Activated CD4-positive, alpha-beta memory T cell treated with anti-CD3 and anti-CD28 coated beads for 36 hours (primary cell): ENCODE measurements at regions not wholly inside any gene's neighbourhood (a gene's known extent, or its start where the extent isn't known, plus 50 kb on each side); places are given as distances from the start of the nearest gene placed in this dataset.

ENCODE experiments used
- CTCF ChIA-PET: fragments of 350-600 bp; sonication (Branson Sonifier 250); formaldehyde crosslinking; loops from one replicate; lab custom pipeline; 2021; ENCODE audit warnings: antibody characterized with exemption, inconsistent platforms; lab: Charles Lee
- POLR2A ChIA-PET: fragments of 350-600 bp; sonication (Branson Sonifier 250); formaldehyde crosslinking; loops from one replicate; lab custom pipeline; 2021; ENCODE audit warnings: antibody characterized with exemption; lab: Charles Lee
- DNase-seq: peaks from one replicate; pipeline ENCODE4 v3.0.0-alpha.2; 2020
- H3K27ac Mint-ChIP-seq: one replicate; pipeline ENCODE4 v1.8.0; 2021; ENCODE audit warnings: mixed read lengths
- H3K27me3 Mint-ChIP-seq: one replicate; pipeline ENCODE4 v1.8.0; 2021; ENCODE audit warnings: mixed read lengths
- H3K36me3 Mint-ChIP-seq: one replicate; pipeline ENCODE4 v1.8.0; 2021; ENCODE audit warnings: mixed read lengths
- H3K4me1 Mint-ChIP-seq: one replicate; pipeline ENCODE4 v1.8.0; 2021; ENCODE audit warnings: low read depth, mixed read lengths
- H3K4me3 Mint-ChIP-seq: one replicate; pipeline ENCODE4 v1.8.0; 2021; ENCODE audit warnings: mild to moderate bottlenecking, mixed read lengths
- H3K9me3 Mint-ChIP-seq: one replicate; pipeline ENCODE4 v1.8.0; 2021; ENCODE audit warnings: mixed read lengths
- intact Hi-C: fragments of 100-400 bp; cut with micrococcal nuclease; formaldehyde crosslinking; loops from one replicate; pipeline ENCODE4 v1.15.1; 2023

- Mint-ChIP-seq H3K4me1 (peaks cover 22% of the 10 kb centered on the region), H3K27ac (no peak overlapping the region), H3K4me3 (no peak overlapping the region), H3K9me3 (no peaks in the 10 kb centered on the region), H3K36me3 (no peaks in the 10 kb centered on the region), H3K27me3 (peaks cover 4% of the 10 kb centered on the region)
- POLR2A ChIA-PET = no interaction called here
- DNase-seq = no peak
- intact Hi-C loops = no loop called here
- CTCF ChIA-PET = no interaction called here
Measured at GRCh38 chr9:88326936-88327335, 61.3 kb upstream of the SPIN1 start.

GRCh38 chr9:88326015-88326414 is 62.2 kb upstream of the SPIN1 start:
- Mint-ChIP-seq H3K9me3 (no peaks in the 10 kb centered on the region), H3K36me3 (no peaks in the 10 kb centered on the region), H3K4me1 (peaks cover 24% of the 10 kb centered on the region), H3K27me3 (peaks cover 4% of the 10 kb centered on the region), H3K4me3 (no peak overlapping the region), H3K27ac (no peak overlapping the region)
- POLR2A ChIA-PET = no interaction called here
- intact Hi-C loops = no loop called here
- DNase-seq = no peak
- CTCF ChIA-PET = interaction anchor here (0.6 kb wide), 1 partner anchor 71 kb away, joined by 3 read pairs; no protein-coding TSS in a partner anchor

GRCh38 chr9:88322906-88323566 is 65.2 kb upstream of the SPIN1 start:
- H3K4me3 Mint-ChIP-seq = no peak overlapping the region

GRCh38 chr9:88321764-88322163 is 66.5 kb upstream of the SPIN1 start:
- peaks cover 24% of the 10 kb centered on the region for H3K4me1 Mint-ChIP-seq
- no peaks in the 10 kb centered on the region for H3K36me3 Mint-ChIP-seq
- intact Hi-C loops = loop anchor here (5.0 kb wide), 1 partner anchor 66 kb away; the partner anchor contains the start of gene SPIN1
- no peak for DNase-seq
- peaks cover under 1% of the 10 kb centered on the region for H3K27me3 Mint-ChIP-seq
- H3K4me3 Mint-ChIP-seq = no peak overlapping the region
- H3K27ac Mint-ChIP-seq = no peak overlapping the region
- H3K9me3 Mint-ChIP-seq = no peaks in the 10 kb centered on the region
- CTCF ChIA-PET = no interaction called here
- POLR2A ChIA-PET = no interaction called here

More at GRCh38 chr9:88322906-88323566, 65.2 kb upstream of the SPIN1 start:
- peak; percentile 68 for DNase-seq
- Mint-ChIP-seq H3K4me1 (peaks cover 24% of the 10 kb centered on the region), H3K36me3 (no peaks in the 10 kb centered on the region), H3K27me3 (peaks cover 4% of the 10 kb centered on the region), H3K27ac (no peak overlapping the region), H3K9me3 (no peaks in the 10 kb centered on the region)
- intact Hi-C loops = loop anchor here (1.0 to 5.0 kb wide), 2 partner anchors 19 to 64 kb away; partner anchors contain the start of gene SPIN1
- ChIA-PET POLR2A (interaction anchor here (1.4 kb wide), 1 partner anchor 19 kb away, joined by 4 read pairs; no protein-coding TSS in a partner anchor), CTCF (interaction anchor here (0.6 kb wide), 1 partner anchor 40 kb away, joined by 3 read pairs; no protein-coding TSS in a partner anchor)

GRCh38 chr9:88320748-88321415 is 67.4 kb upstream of the SPIN1 start:
- no peaks in the 10 kb centered on the region for H3K27me3 Mint-ChIP-seq
- intact Hi-C loops = loop anchor here (5.0 kb wide), 1 partner anchor 66 kb away; the partner anchor contains the start of gene SPIN1

GRCh38 chr9:88319936-88320747 is 68.1 kb upstream of the SPIN1 start:
- Mint-ChIP-seq H3K27ac (no peak overlapping the region), H3K9me3 (no peaks in the 10 kb centered on the region), H3K4me3 (no peak overlapping the region), H3K4me1 (peaks cover 23% of the 10 kb centered on the region), H3K27me3 (no peaks in the 10 kb centered on the region), H3K36me3 (no peaks in the 10 kb centered on the region)
- intact Hi-C loops = loop anchor here (5.0 kb wide), 1 partner anchor 67 kb away; the partner anchor contains the start of gene SPIN1
- POLR2A ChIA-PET = interaction anchor here (0.6 kb wide), 1 partner anchor 21 kb away, joined by 3 read pairs; no protein-coding TSS in a partner anchor
- CTCF ChIA-PET = no interaction called here
- no peak for DNase-seq

More at GRCh38 chr9:88320748-88321415, 67.4 kb upstream of the SPIN1 start:
- no peaks in the 10 kb centered on the region for H3K36me3 Mint-ChIP-seq
- no peak overlapping the region for H3K4me3 Mint-ChIP-seq
- peaks cover 24% of the 10 kb centered on the region for H3K4me1 Mint-ChIP-seq
- POLR2A ChIA-PET = no interaction called here
- H3K27ac Mint-ChIP-seq = no peak overlapping the region
- DNase-seq = no peak
- CTCF ChIA-PET = no interaction called here
- H3K9me3 Mint-ChIP-seq = no peaks in the 10 kb centered on the region

- ChIA-PET CTCF (interaction anchor here (1.2 kb wide), 1 partner anchor 9 kb away, joined by 4 read pairs; no protein-coding TSS in a partner anchor), POLR2A (interaction anchor here (2.0 kb wide), 1 partner anchor 10 kb away, joined by 10 read pairs; no protein-coding TSS in a partner anchor)
- H3K9me3 Mint-ChIP-seq = no peaks in the 10 kb centered on the region
- DNase-seq = peak; percentile 70
- intact Hi-C loops = no loop called here
- peaks cover 25% of the 10 kb centered on the region for H3K4me1 Mint-ChIP-seq
- H3K4me3 Mint-ChIP-seq = no peak overlapping the region
- no peaks in the 10 kb centered on the region for H3K36me3 Mint-ChIP-seq
- peak overlapping the region; percentile 40 for H3K27ac Mint-ChIP-seq
- H3K27me3 Mint-ChIP-seq = peaks cover 1% of the 10 kb centered on the region
Measured at GRCh38 chr9:88313364-88314220, 74.7 kb upstream of the SPIN1 start.

- peak overlapping the region; percentile 57 for H3K27ac Mint-ChIP-seq
- CTCF ChIA-PET = interaction anchor here (1.2 kb wide), 1 partner anchor 8 kb away, joined by 4 read pairs; no protein-coding TSS in a partner anchor
- H3K9me3 Mint-ChIP-seq = no peaks in the 10 kb centered on the region
- intact Hi-C loops = loop anchor here (1.0 kb wide), 1 partner anchor 8 kb away; no protein-coding TSS in a partner anchor
- no peaks in the 10 kb centered on the region for H3K36me3 Mint-ChIP-seq
- peak; percentile 43 for DNase-seq
- peaks cover 25% of the 10 kb centered on the region for H3K4me1 Mint-ChIP-seq
- H3K27me3 Mint-ChIP-seq = peaks cover 7% of the 10 kb centered on the region
- H3K4me3 Mint-ChIP-seq = no peak overlapping the region
- POLR2A ChIA-PET = interaction anchor here (2.0 kb wide), 1 partner anchor 9 kb away, joined by 10 read pairs; no protein-coding TSS in a partner anchor
Measured at GRCh38 chr9:88312517-88313103, 75.6 kb upstream of the SPIN1 start.

- CTCF ChIA-PET = interaction anchor here (0.8 kb wide), 1 partner anchor 187 kb away, joined by 3 read pairs; no protein-coding TSS in a partner anchor
- Mint-ChIP-seq H3K36me3 (no peaks in the 10 kb centered on the region), H3K9me3 (no peaks in the 10 kb centered on the region), H3K4me3 (no peak overlapping the region), H3K27me3 (peaks cover 9% of the 10 kb centered on the region), H3K27ac (peak overlapping the region; percentile 57), H3K4me1 (peaks cover 25% of the 10 kb centered on the region)
- DNase-seq = peak; percentile 16
- intact Hi-C loops = loop anchor here (1.0 kb wide), 1 partner anchor 8 kb away; no protein-coding TSS in a partner anchor
- POLR2A ChIA-PET = interaction anchor here (2.0 kb wide), 1 partner anchor 8 kb away, joined by 10 read pairs; no protein-coding TSS in a partner anchor
Measured at GRCh38 chr9:88312045-88312444, 76.2 kb upstream of the SPIN1 start.

- Mint-ChIP-seq H3K27ac (no peak overlapping the region), H3K4me3 (no peak overlapping the region), H3K9me3 (no peaks in the 10 kb centered on the region), H3K27me3 (peaks cover 15% of the 10 kb centered on the region), H3K4me1 (peaks cover 25% of the 10 kb centered on the region), H3K36me3 (no peaks in the 10 kb centered on the region)
- POLR2A ChIA-PET = no interaction called here
- intact Hi-C loops = no loop called here
- DNase-seq = no peak
- CTCF ChIA-PET = no interaction called here
Measured at GRCh38 chr9:88310310-88310980, 77.8 kb upstream of the SPIN1 start.
